PC-3 (cell line): ENCODE measurements at regions not wholly inside any gene's neighbourhood (a gene's known extent, or its start where the extent isn't known, plus 50 kb on each side); places are given as distances from the start of the nearest gene placed in this dataset.

Experiments used
- ATAC-seq: fragments of 200-7000 bp; cut with Tn5 transposase; 2 replicates; pipeline ENCODE4 v1.9.1; 2020; ENCODE audit warnings: mild to moderate bottlenecking, moderate library complexity
- BruUV-seq: library from RNA; stranded (reverse); fragments of 400-500 nt; replicated peaks from 2 replicates; lab custom pipeline; 2021; lab: Mats Ljungman, UMichigan
- CTCF ChIA-PET: fragments of 300-600 bp; sonication (Branson Sonifier 250); formaldehyde crosslinking; loops from one replicate; lab custom pipeline; 2022; ENCODE audit warnings: antibody characterized with exemption; lab: Charles Lee
- POLR2A ChIA-PET: fragments of 300-600 bp; sonication (Branson Sonifier 250); formaldehyde crosslinking; loops from one replicate; lab custom pipeline; 2022; ENCODE audit warnings: antibody characterized with exemption; ENCODE audit not compliant: unreplicated experiment; lab: Charles Lee
- DNase-seq: peaks from one replicate; pipeline ENCODE4 v3.0.0-alpha.2; 2015
- H2AFZ ChIP-seq: fragments of 300-600 bp; sonication (generic); 2 replicates; pipeline ENCODE4 v1.6.0; 2016; ENCODE audit warnings: antibody characterized with exemption, low read length
- H3F3A ChIP-seq: fragments of 300-600 bp; sonication (generic); one replicate; pipeline ENCODE4 v1.6.0; 2017; ENCODE audit warnings: antibody characterized with exemption, low read length, control low read depth, mild to moderate bottlenecking; ENCODE audit not compliant: unreplicated experiment
- H3K27ac ChIP-seq: fragments of 300-600 bp; sonication (generic); 2 replicates; pipeline ENCODE4 v1.5.1; 2016; ENCODE audit warnings: mild to moderate bottlenecking, low read length
- H3K27me3 ChIP-seq: fragments of 300-600 bp; sonication (generic); 2 replicates; pipeline ENCODE4 v1.6.1; 2016; ENCODE audit warnings: low read length, mixed read lengths
- H3K36me3 ChIP-seq: fragments of 300-600 bp; sonication (generic); 2 replicates; pipeline ENCODE4 v1.6.1; 2016; ENCODE audit warnings: low read depth, mixed run types, low read length, mixed read lengths
- H3K4me1 ChIP-seq: fragments of 300-600 bp; sonication (generic); 2 replicates; pipeline ENCODE4 v1.5.1; 2016; ENCODE audit warnings: low read length; ENCODE audit not compliant: insufficient read depth
- H3K4me2 ChIP-seq: fragments of 300-600 bp; sonication (generic); 2 replicates; pipeline ENCODE4 v1.6.0; 2016; ENCODE audit warnings: low read length
- H3K4me3 ChIP-seq: fragments of 300-600 bp; sonication (generic); 2 replicates; pipeline ENCODE4 v1.5.1; 2016; ENCODE audit warnings: mild to moderate bottlenecking, low read length, mixed read lengths
- H3K79me2 ChIP-seq: fragments of 300-600 bp; sonication (generic); 2 replicates; pipeline ENCODE4 v1.6.1; 2017; ENCODE audit warnings: low read length, mixed read lengths
- H3K9ac ChIP-seq: fragments of 300-600 bp; sonication (generic); 2 replicates; pipeline ENCODE4 v1.6.0; 2016; ENCODE audit warnings: mild to moderate bottlenecking, low read length
- H3K9me2 ChIP-seq: fragments of 300-600 bp; sonication (generic); replicated peaks from 2 replicates; pipeline ENCODE4 v1.6.1; 2016; ENCODE audit warnings: mixed run types, low read length, mixed read lengths
- H3K9me3 ChIP-seq: fragments of 300-600 bp; sonication (generic); 2 replicates; pipeline ENCODE4 v1.6.1; 2016; ENCODE audit warnings: low read length, mixed read lengths
- H4K20me1 ChIP-seq: fragments of 300-600 bp; sonication (generic); 2 replicates; pipeline ENCODE4 v1.6.1; 2016; ENCODE audit warnings: low read length, mixed read lengths
- EZH2 ChIP-seq: fragments of 300-600 bp; sonication (generic); IDR thresholded peaks from one replicate; pipeline ENCODE4 v1.6.1; 2017; ENCODE audit warnings: antibody characterized with exemption, mild to moderate bottlenecking, low read length; ENCODE audit not compliant: unreplicated experiment
- EZH2phosphoT487 ChIP-seq: fragments of 300-600 bp; sonication (generic); IDR thresholded peaks from 2 replicates; pipeline ENCODE4 v1.6.1; 2018; ENCODE audit warnings: mild to moderate bottlenecking, antibody characterized with exemption, low read length, borderline replicate concordance
- intact Hi-C: fragments of 100-400 bp; cut with micrococcal nuclease; formaldehyde crosslinking; loops from 2 replicates; pipeline ENCODE4 v1.9.0; 2023
- TF ChIP-seq, protein P1 (sequence below): fragments of 300-600 bp; sonication (generic); conservative IDR thresholded peaks from 2 replicates; pipeline ENCODE4 v1.5.1; 2017; ENCODE audit warnings: antibody characterized with exemption, low read depth, mild to moderate bottlenecking, low read length

DNA sequence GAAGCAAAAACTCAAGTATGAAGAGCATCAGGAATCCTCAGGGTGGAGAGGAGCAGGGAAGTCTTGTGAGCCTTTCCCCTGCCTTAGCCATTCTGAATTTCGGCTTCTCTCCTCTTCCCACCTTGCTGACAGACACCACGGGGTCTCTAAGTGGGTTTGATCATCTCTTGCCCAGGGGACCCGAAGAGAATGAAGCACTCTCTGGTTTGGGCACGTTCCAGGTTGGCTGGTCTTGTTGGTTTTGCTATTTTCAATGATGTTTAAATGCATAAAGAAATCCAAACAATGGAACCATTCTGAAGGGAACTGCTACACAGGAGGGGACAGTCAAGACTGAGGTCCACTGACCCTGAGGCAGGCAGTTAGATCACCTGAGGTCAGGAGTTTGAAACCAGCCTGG, 131.7 kb downstream of the PXDC1 start:
- Histone ChIP-seq H3F3A (no peaks in the 10 kb centered on the region), H3K27ac (no peak overlapping the region), H4K20me1 (no peaks in the 10 kb centered on the region), H3K9me2 (no peaks in the 10 kb centered on the region), H3K4me3 (no peak overlapping the region), H3K79me2 (no peaks in the 10 kb centered on the region), H3K4me2 (no peak overlapping the region), H3K27me3 (0 out of 2 replicates have a peak, but pooled peaks cover 3% of the 10 kb centered on the region), H3K9ac (no peak overlapping the region), H2AFZ (no peak overlapping the region), H3K36me3 (no peaks in the 10 kb centered on the region), H3K4me1 (no peaks in the 10 kb centered on the region), H3K9me3 (no peaks in the 10 kb centered on the region)
- ChIA-PET CTCF (no interaction called here), POLR2A (no interaction called here)
- no TSS peak for BruUV-seq
- TF ChIP-seq EZH2 (no peak), EZH2phosphoT487 (no peak)
- TF ChIP-seq, protein P1, sequence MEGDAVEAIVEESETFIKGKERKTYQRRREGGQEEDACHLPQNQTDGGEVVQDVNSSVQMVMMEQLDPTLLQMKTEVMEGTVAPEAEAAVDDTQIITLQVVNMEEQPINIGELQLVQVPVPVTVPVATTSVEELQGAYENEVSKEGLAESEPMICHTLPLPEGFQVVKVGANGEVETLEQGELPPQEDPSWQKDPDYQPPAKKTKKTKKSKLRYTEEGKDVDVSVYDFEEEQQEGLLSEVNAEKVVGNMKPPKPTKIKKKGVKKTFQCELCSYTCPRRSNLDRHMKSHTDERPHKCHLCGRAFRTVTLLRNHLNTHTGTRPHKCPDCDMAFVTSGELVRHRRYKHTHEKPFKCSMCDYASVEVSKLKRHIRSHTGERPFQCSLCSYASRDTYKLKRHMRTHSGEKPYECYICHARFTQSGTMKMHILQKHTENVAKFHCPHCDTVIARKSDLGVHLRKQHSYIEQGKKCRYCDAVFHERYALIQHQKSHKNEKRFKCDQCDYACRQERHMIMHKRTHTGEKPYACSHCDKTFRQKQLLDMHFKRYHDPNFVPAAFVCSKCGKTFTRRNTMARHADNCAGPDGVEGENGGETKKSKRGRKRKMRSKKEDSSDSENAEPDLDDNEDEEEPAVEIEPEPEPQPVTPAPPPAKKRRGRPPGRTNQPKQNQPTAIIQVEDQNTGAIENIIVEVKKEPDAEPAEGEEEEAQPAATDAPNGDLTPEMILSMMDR, result no peak
- ATAC-seq (no peak), DNase-seq (no peak)
- intact Hi-C loops, result no loop called here

- no TSS peak for BruUV-seq
- no peaks in the 10 kb centered on the region for H3K9me3 ChIP-seq
- TF ChIP-seq, protein P1, result no peak
- no peak for TF ChIP-seq EZH2phosphoT487
- TF ChIP-seq EZH2, result no peak
- H3K79me2 ChIP-seq, result no peaks in the 10 kb centered on the region
- no peak overlapping the region for H3K9ac ChIP-seq
- H3K27me3 ChIP-seq, result 0 out of 2 replicates have a peak, but pooled peaks cover 3% of the 10 kb centered on the region
- no peaks in the 10 kb centered on the region for H3F3A ChIP-seq
- no peak overlapping the region for H3K4me2 ChIP-seq
- H3K4me1 ChIP-seq, result no peaks in the 10 kb centered on the region
- DNase-seq (no peak), ATAC-seq (no peak)
- CTCF ChIA-PET, result interaction anchor here (0.6 kb wide), 1 partner anchor 259 kb away, joined by 6 read pairs; no protein-coding TSS in a partner anchor
- intact Hi-C loops, result no loop called here
- H3K4me3 ChIP-seq, result no peak overlapping the region
- POLR2A ChIA-PET, result no interaction called here
- H3K9me2 ChIP-seq, result no peaks in the 10 kb centered on the region
- H3K27ac ChIP-seq, result no peak overlapping the region
- H3K36me3 ChIP-seq, result no peaks in the 10 kb centered on the region
- H4K20me1 ChIP-seq, result no peaks in the 10 kb centered on the region
- no peak overlapping the region for H2AFZ ChIP-seq
Observed at GRCh38 chr6:3619201-3619600, 132.3 kb downstream of the PXDC1 start.

- H3K9me3 ChIP-seq, result no peaks in the 10 kb centered on the region
- no peak overlapping the region for H3K4me3 ChIP-seq
- H3K4me1 ChIP-seq, result no peaks in the 10 kb centered on the region
- DNase-seq (no peak), ATAC-seq (no peak)
- no peaks in the 10 kb centered on the region for H3K36me3 ChIP-seq
- POLR2A ChIA-PET, result no interaction called here
- H3K79me2 ChIP-seq, result no peaks in the 10 kb centered on the region
- no peak for TF ChIP-seq EZH2phosphoT487
- TF ChIP-seq, protein P1, result no peak
- H3K9me2 ChIP-seq, result no peaks in the 10 kb centered on the region
- H3K27ac ChIP-seq, result no peak overlapping the region
- H3K9ac ChIP-seq, result no peak overlapping the region
- CTCF ChIA-PET, result interaction anchor here (0.6 kb wide), 1 partner anchor 258 kb away, joined by 6 read pairs; no protein-coding TSS in a partner anchor
- H3K27me3 ChIP-seq, result 0 out of 2 replicates have a peak, but pooled peaks cover 3% of the 10 kb centered on the region
- no peak overlapping the region for H3K4me2 ChIP-seq
- no TSS peak for BruUV-seq
- no peaks in the 10 kb centered on the region for H3F3A ChIP-seq
- no peak overlapping the region for H2AFZ ChIP-seq
- intact Hi-C loops, result no loop called here
- H4K20me1 ChIP-seq, result no peaks in the 10 kb centered on the region
Observed at GRCh38 chr6:3618642-3619041, 132.9 kb downstream of the PXDC1 start.
